HCT116 (cell line): ENCODE measurements at regions not wholly inside any gene's neighbourhood (a gene's known extent, or its start where the extent isn't known, plus 50 kb on each side); places are given as distances from the start of the nearest gene placed in this dataset.
A peak's percentile ranks its signal among the peaks of the same experiment; 100 is the strongest.

Experiments used
- ATAC-seq: fragments of 200-7000 bp; cut with Tn5 transposase; 2 replicates; pipeline ENCODE4 v1.9.1; 2020; ENCODE audit warnings: mild to moderate bottlenecking, moderate library complexity
- BruUV-seq: library from RNA; stranded (reverse); fragments of 400-500 nt; replicated peaks from 2 replicates; lab custom pipeline; 2021; lab: Mats Ljungman, UMichigan
- CTCF ChIA-PET: fragments of 300-600 bp; sonication (Branson Sonifier 250); formaldehyde crosslinking; loops from one replicate; lab custom pipeline; 2021; ENCODE audit warnings: antibody characterized with exemption; lab: Charles Lee
- POLR2A ChIA-PET: fragments of 300-600, 350-600 bp; sonication (Branson Sonifier 250); formaldehyde crosslinking; loops from one replicate; lab custom pipeline; 2021; ENCODE audit warnings: antibody characterized with exemption; lab: Charles Lee
- RAD21 ChIA-PET, 2 experiments: fragments of 300-600 bp; sonication (Branson Sonifier 250); formaldehyde crosslinking; loops; one replicate each; lab custom pipeline; 2023; ENCODE audit warnings: low total read pairs in 2 of 2; ENCODE audit not compliant: uncharacterized antibody in 2 of 2, unreplicated experiment in 2 of 2, low non-redundant PET in 1 of 2; lab: Charles Lee
- DNase-seq: peaks from one replicate; pipeline ENCODE4 v3.0.0-alpha.2; 2010; ENCODE audit warnings: low read depth, low spot score
- H2AFZ ChIP-seq: fragments of 200-600 bp; shearing (Covaris generic), sonication (generic); 2 replicates; pipeline ENCODE4 v1.6.1; 2017; ENCODE audit warnings: low read depth, mixed run types, mixed read lengths, antibody characterized with exemption, low read length; ENCODE audit not compliant: poor library complexity, severe bottlenecking
- H3K27ac ChIP-seq: 2 replicates; pipeline ENCODE4 v1.5.1; 2012; ENCODE audit warnings: low read depth, low read length
- H3K27me3 ChIP-seq: fragments of 200-600 bp; sonication (generic); 2 replicates; pipeline ENCODE4 v1.6.1; 2016; ENCODE audit warnings: mixed run types, low read length, mixed read lengths; ENCODE audit not compliant: insufficient read depth
- H3K36me3 ChIP-seq, 2 experiments: fragments of 200-500 bp in 1 of 2; fragments of 200-600 bp in 1 of 2; sonication (Bioruptor generic) in 1 of 2; sonication (generic) in 1 of 2; 2 replicates each; pipeline versions ENCODE4 v1.5.1 to v1.6.1; 2014 to 2016; ENCODE audit warnings: low read length in 2 of 2, inconsistent platforms in 1 of 2, mixed read lengths in 1 of 2, mixed run types in 1 of 2; ENCODE audit not compliant: insufficient read depth in 2 of 2, control insufficient read depth in 1 of 2
- H3K4me1 ChIP-seq, 2 experiments: fragments of 200-600 bp in 1 of 2; sonication (generic) in 1 of 2; 2 replicates each; pipeline versions ENCODE4 v1.5.1 to v1.6.1; 2012 to 2017; ENCODE audit warnings: low read length in 2 of 2, inconsistent platforms in 1 of 2, mild to moderate bottlenecking in 1 of 2, mixed read lengths in 1 of 2, mixed run types in 1 of 2, moderate library complexity in 1 of 2; ENCODE audit not compliant: insufficient read depth in 2 of 2, control insufficient read depth in 1 of 2
- H3K4me2 ChIP-seq: fragments of 200-600 bp; sonication (generic); 2 replicates; pipeline ENCODE4 v1.6.1; 2017; ENCODE audit warnings: mixed run types, low read length, mixed read lengths
- H3K4me3 ChIP-seq, 2 experiments: fragments of 200-600 bp in 1 of 2; sonication (generic) in 1 of 2; replicated peaks in 1 of 2; 2 replicates each; pipeline ENCODE4 v1.5.1; 2011 to 2016; ENCODE audit warnings: low read length in 2 of 2, control low read depth in 1 of 2, low read depth in 1 of 2, mild to moderate bottlenecking in 1 of 2, mixed read lengths in 1 of 2, mixed run types in 1 of 2
- H3K79me2 ChIP-seq: fragments of 200-600 bp; sonication (generic); 2 replicates; pipeline ENCODE4 v1.6.1; 2017; ENCODE audit warnings: mild to moderate bottlenecking, mixed run types, low read length, moderate library complexity, mixed read lengths; ENCODE audit not compliant: insufficient read depth
- H3K9ac ChIP-seq: fragments of 200-600 bp; sonication (generic); 2 replicates; pipeline ENCODE4 v1.6.1; 2016; ENCODE audit warnings: low read length, mixed read lengths
- H3K9me2 ChIP-seq: fragments of 200-600 bp; sonication (generic), shearing (Covaris generic); 2 replicates; pipeline ENCODE4 v1.6.1; 2017; ENCODE audit warnings: mixed run types, mild to moderate bottlenecking, moderate library complexity; ENCODE audit not compliant: insufficient read depth
- H3K9me3 ChIP-seq, 2 experiments: fragments of 200-500 bp in 1 of 2; fragments of 200-600 bp in 1 of 2; sonication (Bioruptor generic) in 1 of 2; sonication (generic) in 1 of 2; 2 replicates each; pipeline ENCODE4 v1.6.1; 2014 to 2017; ENCODE audit warnings: low read length in 2 of 2, mixed read lengths in 2 of 2, inconsistent platforms in 1 of 2, low read depth in 1 of 2, mild to moderate bottlenecking in 1 of 2, mixed run types in 1 of 2, moderate library complexity in 1 of 2; ENCODE audit not compliant: control insufficient read depth in 1 of 2, insufficient read depth in 1 of 2
- H4K20me1 ChIP-seq: fragments of 200-600 bp; sonication (generic), shearing (Covaris generic); 2 replicates; pipeline ENCODE4 v1.6.1; 2017; ENCODE audit warnings: mixed run types, mild to moderate bottlenecking, moderate library complexity; ENCODE audit not compliant: insufficient read depth
- EGR1 ChIP-seq: IDR thresholded peaks from 2 replicates; pipeline ENCODE4 v1.6.1; 2012; ENCODE audit warnings: low read depth
- ELF1 ChIP-seq: IDR thresholded peaks from 2 replicates; pipeline ENCODE4 v1.6.1; 2012; ENCODE audit warnings: low read depth, borderline replicate concordance
- EZH2 ChIP-seq: fragments of 200-600 bp; sonication (generic); IDR thresholded peaks from 2 replicates; pipeline ENCODE4 v1.6.1; 2017; ENCODE audit warnings: antibody characterized with exemption, mixed run types
- EZH2phosphoT487 ChIP-seq: fragments of 200-600 bp; IDR thresholded peaks from 2 replicates; pipeline ENCODE4 v1.6.1; 2018; ENCODE audit warnings: antibody characterized with exemption, borderline replicate concordance
- FOSL1 ChIP-seq: IDR thresholded peaks from 2 replicates; pipeline ENCODE4 v1.6.1; 2012; ENCODE audit warnings: low read depth
- POLR2A ChIP-seq: IDR thresholded peaks from 2 replicates; pipeline ENCODE4 v1.7.0; 2011; ENCODE audit warnings: borderline replicate concordance; ENCODE audit not compliant: insufficient read depth, insufficient read length; ENCODE audit errors: extremely low read depth
- RAD21 ChIP-seq: IDR thresholded peaks from 2 replicates; pipeline ENCODE4 v1.6.1; 2012; ENCODE audit warnings: low read depth, mild to moderate bottlenecking
- SP1 ChIP-seq: IDR thresholded peaks from 2 replicates; pipeline ENCODE4 v1.6.1; 2012; ENCODE audit warnings: low read depth
- ZFX ChIP-seq: fragments of 450-650 bp; IDR thresholded peaks from 2 replicates; pipeline ENCODE4 v1.6.1; 2017
- intact Hi-C: fragments of 100-400 bp; cut with micrococcal nuclease; formaldehyde crosslinking; loops from 2 replicates; pipeline ENCODE4 v1.10.0; 2022
- TF ChIP-seq, protein P1 (sequence below): IDR thresholded peaks from 2 replicates; pipeline ENCODE4 v1.6.1; 2012
- TF ChIP-seq, protein P2 (sequence below), 3 experiments: fragments of 200-600 bp in 1 of 3; sonication (generic) in 1 of 3; IDR thresholded peaks in 2 of 3; conservative IDR thresholded peaks in 1 of 3; 2 replicates each; pipeline ENCODE4 v1.5.1; 2012 to 2017; ENCODE audit warnings: low read depth in 2 of 3, low read length in 2 of 3, antibody characterized with exemption in 1 of 3, borderline replicate concordance in 1 of 3, control low read depth in 1 of 3, mild to moderate bottlenecking in 1 of 3, mixed read lengths in 1 of 3, mixed run types in 1 of 3, moderate library complexity in 1 of 3; ENCODE audit not compliant: insufficient read depth in 1 of 3

DNA sequence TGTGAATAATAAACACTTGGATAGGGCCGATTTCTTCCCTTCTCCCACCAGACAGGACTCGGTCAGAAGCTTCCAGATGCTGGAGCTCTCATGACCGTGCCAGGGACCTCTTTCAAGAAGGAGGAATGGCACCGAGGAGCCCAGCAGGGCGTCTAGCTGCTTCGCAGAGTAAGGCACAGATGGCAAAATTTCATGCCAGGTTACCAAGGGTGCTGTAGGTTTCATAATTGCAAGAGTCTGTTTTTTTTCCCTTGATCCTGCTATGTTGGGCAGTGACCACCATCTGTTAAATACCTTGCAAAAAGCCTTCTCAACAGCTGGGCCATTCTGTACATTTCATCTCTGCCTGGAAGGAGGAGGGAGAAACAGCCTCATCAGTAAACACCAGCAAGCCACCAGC is 111.8 kb downstream of the EDN3 start:
- H3K9me2 ChIP-seq = no peaks in the 10 kb centered on the region
- ChIA-PET POLR2A (no interaction called here), RAD21 (no interaction called here), CTCF (no interaction called here)
- no peaks in the 10 kb centered on the region for H3K9me3 ChIP-seq
- no peak overlapping the region for H3K27ac ChIP-seq
- no peak for ATAC-seq
- no peaks in the 10 kb centered on the region for H3K79me2 ChIP-seq
- intact Hi-C loops = no loop called here
- no peak overlapping the region for H3K4me3 ChIP-seq
- no peak overlapping the region for H3K9ac ChIP-seq
- H2AFZ ChIP-seq = no peak overlapping the region
- no TSS peak for BruUV-seq
- H3K27me3 ChIP-seq = peaks cover 9% of the 10 kb centered on the region
- TF ChIP-seq EZH2 (no peak), RAD21 (no peak), POLR2A (no peak), ZFX (no peak), FOSL1 (no peak), ELF1 (no peak), SP1 (no peak), EGR1 (no peak)
- TF ChIP-seq, protein P1, sequence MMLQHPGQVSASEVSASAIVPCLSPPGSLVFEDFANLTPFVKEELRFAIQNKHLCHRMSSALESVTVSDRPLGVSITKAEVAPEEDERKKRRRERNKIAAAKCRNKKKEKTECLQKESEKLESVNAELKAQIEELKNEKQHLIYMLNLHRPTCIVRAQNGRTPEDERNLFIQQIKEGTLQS = no peak
- H4K20me1 ChIP-seq = no peaks in the 10 kb centered on the region
- DNase-seq = no peak
- no peak overlapping the region for H3K4me2 ChIP-seq
- no peaks in the 10 kb centered on the region for H3K4me1 ChIP-seq
- no peaks in the 10 kb centered on the region for H3K36me3 ChIP-seq

DNA sequence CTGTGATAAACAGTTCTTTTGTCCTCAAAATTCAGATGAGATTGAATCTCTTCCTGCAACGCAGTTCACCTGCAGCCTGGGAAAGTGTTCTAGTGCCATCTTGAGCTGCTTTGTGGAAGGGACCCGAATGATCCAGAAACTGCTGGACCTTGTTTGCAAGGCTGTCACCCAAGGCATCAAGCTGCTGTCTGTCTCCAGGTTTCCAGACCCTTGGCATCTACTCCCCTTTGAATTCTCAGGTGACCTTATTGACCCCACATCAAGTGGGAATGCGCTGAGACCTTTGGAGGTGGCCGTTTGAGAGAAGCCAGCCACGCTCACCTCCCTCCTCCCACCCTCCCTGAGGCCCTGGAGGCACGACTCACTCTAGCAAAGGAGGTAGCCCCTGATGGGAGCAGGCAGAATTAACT is 112.5 kb downstream of the EDN3 start:
- Histone ChIP-seq H4K20me1 (no peaks in the 10 kb centered on the region), H3K27me3 (peaks cover 8% of the 10 kb centered on the region), H3K79me2 (no peaks in the 10 kb centered on the region), H3K9me3 (no peaks in the 10 kb centered on the region), H3K9me2 (no peaks in the 10 kb centered on the region), H3K4me3 (no peak overlapping the region), H3K27ac (no peak overlapping the region), H3K4me1 (no peaks in the 10 kb centered on the region), H3K4me2 (no peak overlapping the region), H3K9ac (no peak overlapping the region), H3K36me3 (no peaks in the 10 kb centered on the region), H2AFZ (no peak overlapping the region)
- ChIA-PET RAD21 (no interaction called here), POLR2A (no interaction called here), CTCF (no interaction called here)
- no peak for ATAC-seq
- TF ChIP-seq EZH2phosphoT487 = no peak
- 0 out of 2 replicates have a peak, but pooled peaks have one; percentile 4 for TF ChIP-seq RAD21
- TF ChIP-seq, protein P2, sequence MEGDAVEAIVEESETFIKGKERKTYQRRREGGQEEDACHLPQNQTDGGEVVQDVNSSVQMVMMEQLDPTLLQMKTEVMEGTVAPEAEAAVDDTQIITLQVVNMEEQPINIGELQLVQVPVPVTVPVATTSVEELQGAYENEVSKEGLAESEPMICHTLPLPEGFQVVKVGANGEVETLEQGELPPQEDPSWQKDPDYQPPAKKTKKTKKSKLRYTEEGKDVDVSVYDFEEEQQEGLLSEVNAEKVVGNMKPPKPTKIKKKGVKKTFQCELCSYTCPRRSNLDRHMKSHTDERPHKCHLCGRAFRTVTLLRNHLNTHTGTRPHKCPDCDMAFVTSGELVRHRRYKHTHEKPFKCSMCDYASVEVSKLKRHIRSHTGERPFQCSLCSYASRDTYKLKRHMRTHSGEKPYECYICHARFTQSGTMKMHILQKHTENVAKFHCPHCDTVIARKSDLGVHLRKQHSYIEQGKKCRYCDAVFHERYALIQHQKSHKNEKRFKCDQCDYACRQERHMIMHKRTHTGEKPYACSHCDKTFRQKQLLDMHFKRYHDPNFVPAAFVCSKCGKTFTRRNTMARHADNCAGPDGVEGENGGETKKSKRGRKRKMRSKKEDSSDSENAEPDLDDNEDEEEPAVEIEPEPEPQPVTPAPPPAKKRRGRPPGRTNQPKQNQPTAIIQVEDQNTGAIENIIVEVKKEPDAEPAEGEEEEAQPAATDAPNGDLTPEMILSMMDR (IDR thresholded peaks at IDR 0.05 in 2 of 3, conservative IDR thresholded peaks at IDR 0.05 in 1 of 3; ENCODE audit: borderline replicate concordance in 1 of 3, insufficient read depth in 1 of 3, low read depth in 2 of 3, low read length in 2 of 3) = 0 out of 6 replicates have a peak, but pooled peaks of 1 of the 3 experiments have one; percentile 6
- intact Hi-C loops = no loop called here
- no TSS peak for BruUV-seq
- no peak for DNase-seq
